Duodenal mucosa (tissue), 2 donors: ENCODE measurements at regions not wholly inside any gene's neighbourhood (a gene's known extent, or its start where the extent isn't known, plus 50 kb on each side); places are given as distances from the start of the nearest gene placed in this dataset.
"Not testable (repeated sequence)": the region's sequence is repeated elsewhere in the genome, so short reads cannot be mapped to it uniquely, and the experiment has no call there.

Experiments used
- H3K27ac ChIP-seq: one replicate; pipeline ENCODE4 v1.7.0; 2013; ENCODE audit warnings: low read depth, low read length
- H3K27me3 ChIP-seq, 2 donors: one replicate each; pipeline ENCODE4 v1.7.0; 2013; ENCODE audit warnings: low read length in 2 of 2, control low read depth in 1 of 2; ENCODE audit not compliant: insufficient read depth in 2 of 2, control insufficient read depth in 1 of 2
- H3K36me3 ChIP-seq, 2 donors: one replicate each; pipeline ENCODE4 v1.7.0; 2013; ENCODE audit warnings: low read length in 2 of 2, control low read depth in 1 of 2; ENCODE audit not compliant: insufficient read depth in 2 of 2, control insufficient read depth in 1 of 2
- H3K4me1 ChIP-seq, 2 donors: one replicate each; pipeline ENCODE4 v1.7.0; 2013; ENCODE audit warnings: low read length in 2 of 2, control low read depth in 1 of 2; ENCODE audit not compliant: insufficient read depth in 2 of 2, control insufficient read depth in 1 of 2
- H3K4me3 ChIP-seq, 2 donors: one replicate each; pipeline ENCODE4 v1.7.0; 2013; ENCODE audit warnings: low read length in 2 of 2, low read depth in 1 of 2
- H3K9ac ChIP-seq, 2 donors: one replicate each; pipeline ENCODE4 v1.7.0; 2013; ENCODE audit warnings: low read length in 2 of 2, low read depth in 1 of 2
- H3K9me3 ChIP-seq, 2 donors: one replicate each; pipeline ENCODE4 v1.7.0; 2013; ENCODE audit warnings: low read length in 2 of 2, control low read depth in 1 of 2; ENCODE audit not compliant: control insufficient read depth in 1 of 2

GRCh38 chr10:28763471-28764170 lies 86.3 kb downstream of the BAMBI start:
- Histone ChIP-seq H3K9ac (no peak overlapping the region), H3K27me3 (peaks cover 0 to 5% of the 10 kb centered on the region in 2 donors), H3K36me3 (no peaks in the 10 kb centered on the region), H3K4me3 (no peak overlapping the region), H3K9me3 (no peaks in the 10 kb centered on the region), H3K4me1 (no peaks in the 10 kb centered on the region), H3K27ac (no peak overlapping the region)

DNA sequence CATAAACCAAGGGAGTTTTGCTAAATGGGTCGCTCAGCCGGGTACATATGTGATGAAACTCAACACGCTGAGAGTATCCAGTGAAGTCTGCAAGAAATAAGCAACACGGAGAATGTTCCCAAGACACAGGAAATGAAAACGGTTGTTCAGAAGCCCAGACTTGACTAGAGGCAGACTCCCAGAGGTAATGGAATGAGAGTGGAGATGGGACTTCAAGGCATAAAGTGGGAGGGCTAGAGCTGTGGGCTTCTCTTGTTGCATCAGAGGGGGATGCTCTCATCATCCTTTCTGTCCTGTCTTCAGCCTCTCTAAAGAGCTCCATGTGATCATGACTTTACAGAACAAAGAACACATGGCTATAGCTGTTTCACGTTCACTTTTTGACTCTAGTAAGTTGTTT lies 88.3 kb downstream of the BAMBI start:
- Histone ChIP-seq H3K9me3 (no peaks in the 10 kb centered on the region), H3K4me1 (no peaks in the 10 kb centered on the region), H3K9ac (no peak overlapping the region), H3K27ac (no peak overlapping the region), H3K4me3 (no peak overlapping the region), H3K36me3 (no peaks in the 10 kb centered on the region), H3K27me3 (peaks cover 2 to 5% of the 10 kb centered on the region in 2 donors)

- no peak overlapping the region for H3K4me3 ChIP-seq
- H3K36me3 ChIP-seq: no peaks in the 10 kb centered on the region
- no peak overlapping the region for H3K9ac ChIP-seq
- peaks cover 2 to 5% of the 10 kb centered on the region in 2 donors for H3K27me3 ChIP-seq
- H3K9me3 ChIP-seq: no peaks in the 10 kb centered on the region
- H3K27ac ChIP-seq: no peak overlapping the region
- no peaks in the 10 kb centered on the region for H3K4me1 ChIP-seq
Observed at GRCh38 chr10:28768227-28768626, 90.9 kb downstream of the BAMBI start.

GRCh38 chr10:28769091-28769604 lies 91.8 kb downstream of the BAMBI start:
- no peak overlapping the region for H3K9ac ChIP-seq

DNA sequence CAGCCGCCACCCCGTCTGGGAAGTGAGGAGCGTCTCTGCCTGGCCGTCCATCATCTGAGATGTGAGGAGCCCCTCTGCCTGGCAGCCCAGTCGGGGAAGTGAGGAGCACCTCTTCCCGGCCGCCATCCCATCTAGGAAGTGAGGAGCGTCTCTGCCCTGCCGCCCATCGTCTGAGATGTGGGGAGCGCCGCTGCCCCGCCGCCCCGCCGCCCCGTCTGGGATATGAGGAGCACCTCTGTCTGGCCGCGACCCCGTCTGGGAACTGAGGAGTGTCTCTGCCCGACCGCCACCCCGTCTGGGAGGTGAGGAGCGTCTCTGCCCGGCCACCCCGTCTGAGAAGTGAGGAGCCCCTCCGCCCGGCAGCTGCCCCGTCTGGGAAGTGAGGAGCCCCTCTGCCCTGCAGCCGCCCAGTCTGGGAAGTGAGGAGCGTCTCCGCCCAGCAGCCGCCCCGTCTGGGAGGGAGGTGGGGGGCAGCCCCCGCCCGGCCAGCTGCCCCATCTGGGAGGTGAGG lies 94.3 kb downstream of the BAMBI start:
- H3K9me3 ChIP-seq, H3K27me3 ChIP-seq, H3K4me3 ChIP-seq, H3K9ac ChIP-seq, H3K36me3 ChIP-seq, H3K27ac ChIP-seq, H3K4me1 ChIP-seq: not testable (repeated sequence)

More at GRCh38 chr10:28769091-28769604, 91.8 kb downstream of the BAMBI start:
- no peak overlapping the region for H3K27ac ChIP-seq
- peaks cover 2 to 5% of the 10 kb centered on the region in 2 donors for H3K27me3 ChIP-seq
- H3K4me1 ChIP-seq: no peaks in the 10 kb centered on the region
- no peaks in the 10 kb centered on the region for H3K36me3 ChIP-seq
- H3K4me3 ChIP-seq: no peak overlapping the region
- H3K9me3 ChIP-seq: no peaks in the 10 kb centered on the region

DNA sequence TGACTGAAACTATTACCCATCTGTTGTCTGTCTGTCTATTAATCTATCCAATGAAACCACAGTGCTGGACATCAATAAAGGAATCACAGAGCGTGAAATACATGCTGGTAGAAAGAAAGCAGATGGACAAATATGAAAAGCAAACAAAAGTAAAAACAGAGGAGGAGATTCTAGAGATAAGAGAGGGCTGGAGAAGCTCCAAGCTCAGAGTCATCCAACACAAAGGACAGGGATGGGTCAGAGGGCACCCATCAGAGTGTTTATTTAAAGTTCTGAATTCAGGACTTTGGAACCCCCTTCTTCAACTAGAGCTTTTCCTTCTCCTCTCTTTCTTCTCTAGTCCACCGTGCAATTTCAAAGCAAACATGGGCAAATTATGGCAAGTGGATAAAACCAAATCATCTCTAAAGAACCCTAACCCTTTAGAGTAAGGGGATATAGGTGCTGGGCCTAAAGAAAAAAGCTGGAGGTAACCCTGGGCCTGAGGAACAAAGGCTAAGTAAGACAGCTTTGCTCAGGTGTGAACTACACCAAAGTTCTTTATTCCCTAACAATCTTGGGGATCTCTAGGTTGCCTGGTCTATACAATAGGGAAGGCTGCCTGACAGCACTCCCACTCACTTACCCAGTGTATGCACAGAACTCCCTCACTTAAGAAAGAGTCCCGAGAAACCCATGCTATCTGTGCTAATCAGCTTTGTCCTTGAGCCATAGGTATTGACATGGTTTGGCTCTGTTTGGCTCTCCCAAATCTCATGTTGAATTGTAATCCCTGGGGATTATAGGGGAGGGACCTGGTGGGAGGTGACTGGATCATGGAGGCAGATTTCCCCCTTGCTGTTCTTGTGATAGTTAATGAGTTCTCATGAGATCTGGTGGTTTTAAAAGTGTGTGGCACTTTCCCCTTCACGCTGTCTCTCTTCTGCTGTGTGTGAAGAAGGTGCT lies 97.0 kb downstream of the BAMBI start:
- Histone ChIP-seq H3K27me3 (no peaks in the 10 kb centered on the region), H3K4me3 (no peak overlapping the region), H3K4me1 (no peaks in the 10 kb centered on the region), H3K9ac (no peak overlapping the region), H3K27ac (no peak overlapping the region), H3K9me3 (no peaks in the 10 kb centered on the region), H3K36me3 (no peaks in the 10 kb centered on the region)

DNA sequence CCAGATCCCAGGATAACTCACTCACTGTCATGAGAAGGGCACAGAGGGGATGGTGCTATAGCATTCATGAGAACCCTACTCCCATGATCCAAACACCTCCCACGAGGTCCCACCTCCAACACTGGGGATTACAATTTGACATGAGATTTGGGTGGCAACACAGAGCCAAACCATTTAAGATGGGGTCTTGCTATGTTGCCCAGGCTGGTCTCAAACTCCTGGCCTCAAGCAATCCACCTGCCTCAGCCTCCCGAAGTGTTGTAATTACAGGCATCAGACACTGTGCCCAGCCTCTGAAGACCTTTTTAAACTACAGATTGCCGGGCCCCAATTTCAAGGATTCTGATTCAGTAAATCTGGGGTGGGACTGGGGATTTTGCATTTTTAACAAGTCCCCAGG lies 98.5 kb downstream of the BAMBI start:
- Histone ChIP-seq H3K9me3 (no peaks in the 10 kb centered on the region), H3K27me3 (no peaks in the 10 kb centered on the region), H3K9ac (no peak overlapping the region), H3K36me3 (no peaks in the 10 kb centered on the region), H3K27ac (no peak overlapping the region), H3K4me1 (no peaks in the 10 kb centered on the region), H3K4me3 (no peak overlapping the region)

- H3K4me3 ChIP-seq: no peak overlapping the region
- H3K27me3 ChIP-seq: no peaks in the 10 kb centered on the region
- no peaks in the 10 kb centered on the region for H3K36me3 ChIP-seq
- no peak overlapping the region for H3K9ac ChIP-seq
- H3K9me3 ChIP-seq: no peaks in the 10 kb centered on the region
- H3K4me1 ChIP-seq: no peaks in the 10 kb centered on the region
- no peak overlapping the region for H3K27ac ChIP-seq
Observed at GRCh38 chr10:28776519-28776918, 99.2 kb downstream of the BAMBI start.

DNA sequence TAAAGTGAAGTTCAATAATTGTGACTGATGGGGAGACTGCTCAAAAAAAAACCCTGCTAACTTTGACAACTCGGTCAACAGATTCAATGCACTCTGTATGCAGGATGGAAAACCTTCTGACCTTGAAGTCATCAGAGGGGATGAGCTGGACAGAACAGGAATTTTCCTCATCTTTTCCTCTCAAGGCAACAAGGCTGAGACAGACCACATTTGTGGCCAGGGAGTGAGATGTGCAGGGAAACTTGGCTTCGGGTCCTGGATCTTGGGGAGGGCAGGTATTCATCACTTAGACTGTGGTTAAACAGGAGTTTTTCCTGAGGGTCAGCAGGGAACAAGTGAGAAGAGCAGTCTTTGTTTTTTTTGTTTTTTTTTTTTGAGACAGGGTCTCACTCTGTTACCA lies 100.6 kb downstream of the BAMBI start:
- Histone ChIP-seq H3K36me3 (no peaks in the 10 kb centered on the region), H3K9ac (no peak overlapping the region), H3K9me3 (no peaks in the 10 kb centered on the region), H3K4me1 (no peaks in the 10 kb centered on the region), H3K4me3 (no peak overlapping the region), H3K27me3 (no peaks in the 10 kb centered on the region), H3K27ac (no peak overlapping the region)

DNA sequence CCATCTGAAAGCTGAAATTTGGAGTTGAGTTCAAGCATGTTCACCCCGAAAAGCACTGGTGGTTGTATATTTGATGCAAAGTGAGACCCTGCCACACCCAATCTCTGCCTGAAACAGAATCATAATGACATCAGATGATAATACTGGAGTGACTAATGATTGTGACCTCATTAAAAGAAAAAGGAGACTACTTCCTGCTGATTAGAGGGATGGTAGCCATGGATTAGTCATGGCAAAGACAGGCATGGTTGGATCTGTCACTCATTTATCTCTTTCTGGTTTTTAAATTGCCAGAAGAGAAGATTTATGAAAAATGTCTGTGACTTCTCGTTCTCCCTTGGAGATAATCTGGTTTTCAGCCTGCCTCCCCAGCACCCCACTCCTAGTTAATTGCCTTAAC lies 101.2 kb downstream of the BAMBI start:
- Histone ChIP-seq H3K9ac (no peak overlapping the region), H3K4me3 (no peak overlapping the region), H3K36me3 (no peaks in the 10 kb centered on the region), H3K27ac (no peak overlapping the region), H3K27me3 (no peaks in the 10 kb centered on the region), H3K4me1 (no peaks in the 10 kb centered on the region), H3K9me3 (no peaks in the 10 kb centered on the region)
